Activated T-helper 17 cell treated with anti-CD3 and anti-CD28 coated beads, Interleukin-2, amount 50 U/mL, for 72 hours (primary cell): ENCODE measurements at regions not wholly inside any gene's neighbourhood (a gene's known extent, or its start where the extent isn't known, plus 50 kb on each side); places are given as distances from the start of the nearest gene placed in this dataset.

Experiments used
- ATAC-seq: fragments of 150-1000 bp; cut with Tn5 transposase; replicated peaks from 2 replicates; pipeline ENCODE4 v1.10.0; 2021; ENCODE audit warnings: mild to moderate bottlenecking, moderate library complexity
- H3K27ac Mint-ChIP-seq: one replicate; pipeline ENCODE4 v1.8.0; 2022; ENCODE audit warnings: mixed read lengths
- H3K27me3 Mint-ChIP-seq: one replicate; pipeline ENCODE4 v1.8.0; 2022; ENCODE audit warnings: mixed read lengths
- H3K36me3 Mint-ChIP-seq: one replicate; pipeline ENCODE4 v1.8.0; 2022; ENCODE audit warnings: low read depth, mild to moderate bottlenecking, mixed read lengths
- H3K4me1 Mint-ChIP-seq: one replicate; pipeline ENCODE4 v1.8.0; 2022; ENCODE audit warnings: mixed read lengths
- H3K4me3 Mint-ChIP-seq: one replicate; pipeline ENCODE4 v1.8.0; 2022; ENCODE audit warnings: mild to moderate bottlenecking, mixed read lengths
- H3K9me3 Mint-ChIP-seq: one replicate; pipeline ENCODE4 v1.8.0; 2022; ENCODE audit warnings: mixed read lengths

GRCh38 chr4:65834707-65835106 is 164.4 kb upstream of the EPHA5 start:
- Mint-ChIP-seq H3K9me3 (peaks cover 5% of the 10 kb centered on the region), H3K36me3 (no peaks in the 10 kb centered on the region), H3K27me3 (no peaks in the 10 kb centered on the region), H3K27ac (no peak overlapping the region), H3K4me1 (no peaks in the 10 kb centered on the region), H3K4me3 (no peak overlapping the region)
- ATAC-seq = no peak

GRCh38 chr4:65831828-65832227 is 161.5 kb upstream of the EPHA5 start:
- no peak for ATAC-seq
- Mint-ChIP-seq H3K27ac (no peak overlapping the region), H3K27me3 (no peaks in the 10 kb centered on the region), H3K9me3 (peaks cover 10% of the 10 kb centered on the region), H3K36me3 (no peaks in the 10 kb centered on the region), H3K4me3 (no peak overlapping the region), H3K4me1 (no peaks in the 10 kb centered on the region)

GRCh38 chr4:65825116-65825753 is 154.9 kb upstream of the EPHA5 start:
- Mint-ChIP-seq H3K4me1 (no peaks in the 10 kb centered on the region), H3K9me3 (peaks cover 14% of the 10 kb centered on the region), H3K4me3 (no peak overlapping the region), H3K27me3 (no peaks in the 10 kb centered on the region), H3K36me3 (no peaks in the 10 kb centered on the region), H3K27ac (no peak overlapping the region)
- ATAC-seq = no peak

GRCh38 chr4:65819192-65819591 is 148.9 kb upstream of the EPHA5 start:
- Mint-ChIP-seq H3K27me3 (no peaks in the 10 kb centered on the region), H3K36me3 (no peaks in the 10 kb centered on the region), H3K27ac (no peak overlapping the region), H3K4me3 (no peak overlapping the region), H3K9me3 (peaks cover 18% of the 10 kb centered on the region), H3K4me1 (no peaks in the 10 kb centered on the region)
- ATAC-seq = no peak

- Mint-ChIP-seq H3K36me3 (no peaks in the 10 kb centered on the region), H3K4me1 (no peaks in the 10 kb centered on the region), H3K9me3 (peaks cover 15% of the 10 kb centered on the region), H3K27me3 (no peaks in the 10 kb centered on the region), H3K4me3 (no peak overlapping the region), H3K27ac (no peak overlapping the region)
- ATAC-seq = no peak
Measured at GRCh38 chr4:65805936-65806335, 135.6 kb upstream of the EPHA5 start.

- Mint-ChIP-seq H3K9me3 (peaks cover 7% of the 10 kb centered on the region), H3K36me3 (no peaks in the 10 kb centered on the region), H3K27ac (no peak overlapping the region), H3K4me3 (no peak overlapping the region), H3K27me3 (no peaks in the 10 kb centered on the region), H3K4me1 (no peaks in the 10 kb centered on the region)
- ATAC-seq = no peak
Measured at GRCh38 chr4:65799513-65799912, 129.2 kb upstream of the EPHA5 start.

GRCh38 chr4:65798498-65799127 is 128.3 kb upstream of the EPHA5 start:
- ATAC-seq = no peak
- Mint-ChIP-seq H3K4me1 (no peaks in the 10 kb centered on the region), H3K36me3 (no peaks in the 10 kb centered on the region), H3K27me3 (no peaks in the 10 kb centered on the region), H3K4me3 (no peak overlapping the region), H3K27ac (no peak overlapping the region), H3K9me3 (peaks cover 9% of the 10 kb centered on the region)

GRCh38 chr4:65791812-65792308 is 121.6 kb upstream of the EPHA5 start:
- Mint-ChIP-seq H3K4me3 (no peak overlapping the region), H3K4me1 (no peaks in the 10 kb centered on the region), H3K9me3 (peaks cover 8% of the 10 kb centered on the region), H3K36me3 (no peaks in the 10 kb centered on the region), H3K27me3 (no peaks in the 10 kb centered on the region), H3K27ac (no peak overlapping the region)
- ATAC-seq = no peak

GRCh38 chr4:65791111-65791811 is 121.0 kb upstream of the EPHA5 start:
- Mint-ChIP-seq H3K9me3 (peaks cover 8% of the 10 kb centered on the region), H3K27ac (no peak overlapping the region), H3K36me3 (no peaks in the 10 kb centered on the region), H3K27me3 (no peaks in the 10 kb centered on the region), H3K4me3 (no peak overlapping the region), H3K4me1 (no peaks in the 10 kb centered on the region)
- no peak for ATAC-seq

GRCh38 chr4:65789805-65790204 is 119.5 kb upstream of the EPHA5 start:
- no peaks in the 10 kb centered on the region for H3K27me3 Mint-ChIP-seq
- H3K9me3 Mint-ChIP-seq = peaks cover 8% of the 10 kb centered on the region
- H3K4me1 Mint-ChIP-seq = no peaks in the 10 kb centered on the region
- no peak overlapping the region for H3K27ac Mint-ChIP-seq
- no peak overlapping the region for H3K4me3 Mint-ChIP-seq
- ATAC-seq = no peak
- H3K36me3 Mint-ChIP-seq = no peaks in the 10 kb centered on the region

GRCh38 chr4:65789341-65789740 is 119.1 kb upstream of the EPHA5 start:
- H3K27me3 Mint-ChIP-seq = no peaks in the 10 kb centered on the region
- H3K36me3 Mint-ChIP-seq = no peaks in the 10 kb centered on the region
- H3K4me3 Mint-ChIP-seq = no peak overlapping the region
- peaks cover 8% of the 10 kb centered on the region for H3K9me3 Mint-ChIP-seq
- H3K4me1 Mint-ChIP-seq = no peaks in the 10 kb centered on the region
- H3K27ac Mint-ChIP-seq = no peak overlapping the region
- no peak for ATAC-seq

GRCh38 chr4:65777270-65777669 is 107.0 kb upstream of the EPHA5 start:
- no peaks in the 10 kb centered on the region for H3K27me3 Mint-ChIP-seq
- no peaks in the 10 kb centered on the region for H3K4me1 Mint-ChIP-seq
- H3K9me3 Mint-ChIP-seq = peaks cover 20% of the 10 kb centered on the region
- no peak overlapping the region for H3K27ac Mint-ChIP-seq
- ATAC-seq = no peak
- no peaks in the 10 kb centered on the region for H3K36me3 Mint-ChIP-seq
- no peak overlapping the region for H3K4me3 Mint-ChIP-seq

- peaks cover 25% of the 10 kb centered on the region for H3K9me3 Mint-ChIP-seq
- no peaks in the 10 kb centered on the region for H3K4me1 Mint-ChIP-seq
- no peaks in the 10 kb centered on the region for H3K36me3 Mint-ChIP-seq
- no peaks in the 10 kb centered on the region for H3K27me3 Mint-ChIP-seq
- H3K4me3 Mint-ChIP-seq = no peak overlapping the region
- no peak for ATAC-seq
- H3K27ac Mint-ChIP-seq = no peak overlapping the region
Measured at GRCh38 chr4:65773636-65774035, 103.3 kb upstream of the EPHA5 start.

GRCh38 chr4:65747386-65747785 is 77.1 kb upstream of the EPHA5 start:
- Mint-ChIP-seq H3K9me3 (peaks cover 3% of the 10 kb centered on the region), H3K27me3 (no peaks in the 10 kb centered on the region), H3K4me1 (no peaks in the 10 kb centered on the region), H3K36me3 (no peaks in the 10 kb centered on the region), H3K27ac (no peak overlapping the region), H3K4me3 (no peak overlapping the region)
- no peak for ATAC-seq

GRCh38 chr4:65738134-65738533 is 67.8 kb upstream of the EPHA5 start:
- no peaks in the 10 kb centered on the region for H3K9me3 Mint-ChIP-seq
- no peak for ATAC-seq
- no peaks in the 10 kb centered on the region for H3K36me3 Mint-ChIP-seq
- H3K4me1 Mint-ChIP-seq = no peaks in the 10 kb centered on the region
- H3K27me3 Mint-ChIP-seq = no peaks in the 10 kb centered on the region
- no peak overlapping the region for H3K4me3 Mint-ChIP-seq
- no peak overlapping the region for H3K27ac Mint-ChIP-seq
